ENCODE measurements at regions not wholly inside any gene's neighbourhood (a gene's known extent, or its start where the extent isn't known, plus 50 kb on each side); places are given as distances from the start of the nearest gene placed in this dataset.

DNA sequence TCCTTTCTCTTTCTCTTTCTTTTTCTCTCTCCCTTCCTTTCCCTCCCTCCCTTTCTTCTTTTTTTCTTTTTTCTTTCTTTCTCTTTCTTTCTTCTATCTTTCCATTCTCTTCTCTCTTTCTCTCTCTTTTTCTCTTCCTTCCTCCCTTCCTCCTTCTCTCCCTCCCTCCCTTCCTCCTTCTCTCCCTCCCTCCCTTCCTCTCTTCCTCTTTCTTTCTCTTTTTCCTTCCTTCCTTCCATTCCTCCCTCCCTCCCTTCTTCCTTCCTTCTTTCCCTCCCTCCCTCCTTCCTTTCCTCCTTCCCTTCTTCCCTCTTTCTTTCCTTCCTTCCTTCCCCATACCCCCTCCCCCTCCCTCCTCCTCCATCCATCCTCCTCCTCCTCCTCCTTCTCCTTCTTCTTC lies 243.3 kb upstream of the CTNND2 start:
- no peak for TF ChIP-seq EP300 (IDR thresholded peaks at IDR 0.05)
- no peak for TF ChIP-seq POLR2A (IDR thresholded peaks at IDR 0.05)
- TF ChIP-seq POLR2AphosphoS5 (IDR thresholded peaks at IDR 0.05) = no peak

Measured in sigmoid colon (tissue), 4 donors.